Endothelial cell (in vitro differentiated cells): ENCODE measurements at regions not wholly inside any gene's neighbourhood (a gene's known extent, or its start where the extent isn't known, plus 50 kb on each side); places are given as distances from the start of the nearest gene placed in this dataset.

ENCODE experiments used
- DNase-seq: peaks from one replicate; pipeline ENCODE4 v3.0.0; 2021; ENCODE audit warnings: low spot score
- H3K27ac Mint-ChIP-seq: one replicate; pipeline ENCODE4 v1.8.0; 2021; ENCODE audit warnings: mixed read lengths, inconsistent platforms; ENCODE audit not compliant: unreplicated experiment
- H3K27me3 Mint-ChIP-seq: one replicate; pipeline ENCODE4 v1.8.0; 2021; ENCODE audit warnings: mild to moderate bottlenecking, moderate library complexity, mixed read lengths, inconsistent platforms; ENCODE audit not compliant: unreplicated experiment
- H3K36me3 Mint-ChIP-seq: one replicate; pipeline ENCODE4 v1.8.0; 2021; ENCODE audit warnings: mild to moderate bottlenecking, low read depth, mixed read lengths, inconsistent platforms; ENCODE audit not compliant: unreplicated experiment
- H3K4me1 Mint-ChIP-seq: one replicate; pipeline ENCODE4 v1.8.0; 2021; ENCODE audit warnings: mild to moderate bottlenecking, mixed read lengths, inconsistent platforms; ENCODE audit not compliant: unreplicated experiment
- H3K4me3 Mint-ChIP-seq: one replicate; pipeline ENCODE4 v1.8.0; 2021; ENCODE audit warnings: mild to moderate bottlenecking, mixed read lengths, inconsistent platforms; ENCODE audit not compliant: unreplicated experiment
- H3K9me3 Mint-ChIP-seq: one replicate; pipeline ENCODE4 v1.8.0; 2021; ENCODE audit warnings: mixed read lengths, inconsistent platforms; ENCODE audit not compliant: unreplicated experiment
- CTCF ChIP-seq: fragments of 200-600 bp; sonication (generic); IDR thresholded peaks from one replicate; pipeline ENCODE4 v1.5.0; 2021; ENCODE audit warnings: antibody characterized with exemption; ENCODE audit not compliant: unreplicated experiment

GRCh38 chr4:11901089-11901488 lies 472.4 kb upstream of the HS3ST1 start:
- no peak for TF ChIP-seq CTCF
- Mint-ChIP-seq H3K9me3 (peaks cover 8% of the 10 kb centered on the region), H3K36me3 (peaks cover 9% of the 10 kb centered on the region), H3K27me3 (no peaks in the 10 kb centered on the region), H3K4me1 (no peaks in the 10 kb centered on the region), H3K4me3 (no peak overlapping the region), H3K27ac (no peak overlapping the region)
- DNase-seq = no peak

GRCh38 chr4:11900359-11900758 lies 471.7 kb upstream of the HS3ST1 start:
- no peak for TF ChIP-seq CTCF
- H3K27me3 Mint-ChIP-seq = no peaks in the 10 kb centered on the region
- no peak for DNase-seq
- no peak overlapping the region for H3K27ac Mint-ChIP-seq
- H3K36me3 Mint-ChIP-seq = peaks cover 9% of the 10 kb centered on the region
- H3K4me1 Mint-ChIP-seq = no peaks in the 10 kb centered on the region
- peaks cover 8% of the 10 kb centered on the region for H3K9me3 Mint-ChIP-seq
- no peak overlapping the region for H3K4me3 Mint-ChIP-seq

- DNase-seq = no peak
- Mint-ChIP-seq H3K36me3 (peaks cover 9% of the 10 kb centered on the region), H3K4me1 (no peaks in the 10 kb centered on the region), H3K4me3 (no peak overlapping the region), H3K27me3 (no peaks in the 10 kb centered on the region), H3K9me3 (peaks cover 8% of the 10 kb centered on the region), H3K27ac (no peak overlapping the region)
- TF ChIP-seq CTCF = no peak
Observed at GRCh38 chr4:11898796-11899195, 470.1 kb upstream of the HS3ST1 start.

DNA sequence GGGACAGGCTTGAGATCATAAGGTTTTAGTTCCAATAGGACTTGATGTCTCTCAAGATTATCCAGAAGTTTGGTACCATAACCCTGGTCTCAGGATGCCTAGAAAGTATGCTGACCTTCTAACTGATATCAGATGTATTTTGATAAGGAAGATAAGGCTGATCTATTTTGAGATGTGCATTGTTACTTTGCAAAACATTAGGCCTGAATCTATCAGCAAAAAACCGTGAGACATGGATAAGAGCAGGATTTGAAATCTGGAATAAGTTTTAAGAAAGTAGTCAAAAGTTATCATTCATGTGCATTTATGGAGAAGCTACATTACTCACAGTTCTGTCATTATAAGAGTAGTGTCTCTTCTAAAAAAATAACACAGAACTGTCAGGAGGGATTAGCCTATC lies 467.1 kb upstream of the HS3ST1 start:
- no peak for TF ChIP-seq CTCF
- Mint-ChIP-seq H3K4me3 (no peak overlapping the region), H3K4me1 (no peaks in the 10 kb centered on the region)

GRCh38 chr4:11894977-11895376 lies 466.3 kb upstream of the HS3ST1 start:
- H3K4me3 Mint-ChIP-seq = no peak overlapping the region
- no peak for TF ChIP-seq CTCF
- H3K4me1 Mint-ChIP-seq = no peaks in the 10 kb centered on the region
- peaks cover 8% of the 10 kb centered on the region for H3K9me3 Mint-ChIP-seq
- no peak overlapping the region for H3K27ac Mint-ChIP-seq
- DNase-seq = no peak
- peaks cover 9% of the 10 kb centered on the region for H3K36me3 Mint-ChIP-seq
- peaks cover 2% of the 10 kb centered on the region for H3K27me3 Mint-ChIP-seq

More for the DNA sequence above, 467.1 kb upstream of the HS3ST1 start:
- H3K27me3 Mint-ChIP-seq = peaks cover 2% of the 10 kb centered on the region
- peaks cover 8% of the 10 kb centered on the region for H3K9me3 Mint-ChIP-seq
- no peak for DNase-seq
- no peak overlapping the region for H3K27ac Mint-ChIP-seq
- H3K36me3 Mint-ChIP-seq = peaks cover 9% of the 10 kb centered on the region
